Large intestine (tissue), 3 donors: ENCODE measurements at regions not wholly inside any gene's neighbourhood (a gene's known extent, or its start where the extent isn't known, plus 50 kb on each side); places are given as distances from the start of the nearest gene placed in this dataset.

Source experiments
- DNase-seq, 2 donors: peaks; one replicate each; pipeline versions ENCODE4 v3.0.0 to v3.0.0-alpha.2; 2013
- H3K27ac ChIP-seq: one replicate; pipeline ENCODE4 v1.5.1; 2013; ENCODE audit warnings: low read length
- H3K27me3 ChIP-seq: 2 replicates; pipeline ENCODE4 v1.6.1; 2013; ENCODE audit warnings: low read length; ENCODE audit not compliant: control insufficient read depth, insufficient read depth
- H3K36me3 ChIP-seq: 2 replicates; pipeline ENCODE4 v1.6.1; 2013; ENCODE audit warnings: low read length; ENCODE audit not compliant: control insufficient read depth, insufficient read depth
- H3K4me1 ChIP-seq: one replicate; pipeline ENCODE4 v1.6.1; 2013; ENCODE audit warnings: low read length; ENCODE audit not compliant: control insufficient read depth, insufficient read depth
- H3K4me3 ChIP-seq: one replicate; pipeline ENCODE4 v1.5.1; 2013; ENCODE audit warnings: low read length
- H3K9me3 ChIP-seq: one replicate; pipeline ENCODE4 v1.6.1; 2013; ENCODE audit warnings: mild to moderate bottlenecking, low read depth, low read length, moderate library complexity; ENCODE audit not compliant: control insufficient read depth
- WGBS: methylation state at CpG from one replicate; pipeline ENCODE4 v1.1.5; 2013; ENCODE audit warnings: low lambda C conversion rate; ENCODE audit not compliant: insufficient coverage; 5-methylcytosine and 5-hydroxymethylcytosine counted together

DNA sequence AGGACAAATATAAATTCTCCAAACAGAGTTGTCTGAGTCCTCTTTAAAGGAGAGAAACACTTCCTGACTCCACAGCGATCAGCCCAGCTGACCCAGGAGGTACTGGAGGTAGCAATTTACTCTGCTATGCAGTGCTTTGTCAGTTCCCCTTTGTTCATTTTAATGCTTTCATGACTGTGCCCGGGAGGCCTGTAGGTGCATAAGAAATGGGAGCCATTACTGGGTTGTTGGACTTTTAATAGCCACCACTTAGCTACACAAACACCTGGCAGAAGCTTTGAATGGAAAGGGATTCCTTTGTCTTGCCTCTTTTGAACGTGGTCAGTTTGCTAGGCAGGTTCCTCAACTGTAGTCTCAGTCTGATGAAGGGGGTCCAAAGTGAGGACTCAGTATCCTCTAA is 59.0 kb upstream of the AFF2 start:
- Histone ChIP-seq H3K9me3 (no peaks in the 10 kb centered on the region), H3K4me1 (no peaks in the 10 kb centered on the region), H3K4me3 (no peak overlapping the region), H3K36me3 (no peaks in the 10 kb centered on the region), H3K27ac (no peak overlapping the region), H3K27me3 (no peaks in the 10 kb centered on the region)
- DNase-seq: no peak
- no CpG with 5 or more reads among the region's 3 CpGs for WGBS

DNA sequence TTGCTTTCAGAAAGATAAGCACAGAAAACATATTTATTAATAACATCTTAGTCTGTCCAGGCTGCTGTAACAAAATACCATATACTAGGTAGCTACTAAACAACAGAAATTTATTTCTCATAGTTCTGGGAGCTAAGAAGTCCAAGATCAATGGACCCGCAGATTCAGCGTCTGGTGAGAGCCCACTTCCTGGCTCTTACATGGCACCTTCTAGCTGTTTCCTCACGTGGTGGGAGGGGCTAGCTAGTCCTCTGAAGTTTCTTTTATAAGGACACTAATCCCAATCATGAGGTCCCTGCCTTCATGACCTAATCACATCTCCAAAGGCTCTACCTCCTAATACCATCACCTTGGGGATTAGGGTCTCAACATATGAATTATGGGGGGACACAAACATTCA is 57.2 kb upstream of the AFF2 start:
- no peaks in the 10 kb centered on the region for H3K4me1 ChIP-seq
- WGBS: no CpG with 5 or more reads among the region's 3 CpGs

DNA sequence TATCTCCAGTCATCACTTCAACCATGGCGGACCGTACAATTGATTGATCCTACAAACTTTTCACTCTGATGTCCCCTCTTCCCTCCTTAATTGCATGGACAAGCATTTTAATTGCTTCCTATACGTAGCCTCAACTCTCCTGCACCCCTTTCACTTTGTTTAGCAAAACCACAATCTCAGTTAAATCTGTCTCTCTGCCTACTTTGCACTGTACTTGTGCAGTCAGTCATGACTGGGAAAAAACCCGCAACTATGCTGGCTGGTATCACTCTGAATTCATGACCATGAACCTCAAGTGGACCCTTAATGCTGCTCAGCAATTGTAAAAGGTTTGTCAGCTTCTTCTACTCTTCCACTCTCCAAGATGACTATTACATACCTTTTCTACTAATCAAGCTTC is 51.7 kb upstream of the AFF2 start:
- H3K4me3 ChIP-seq: no peak overlapping the region
- no peak overlapping the region for H3K27ac ChIP-seq
- DNase-seq: no peak
- no peaks in the 10 kb centered on the region for H3K9me3 ChIP-seq
- H3K36me3 ChIP-seq: no peaks in the 10 kb centered on the region
- no peaks in the 10 kb centered on the region for H3K27me3 ChIP-seq
- WGBS: no CpG with 5 or more reads among the region's 4 CpGs
- no peaks in the 10 kb centered on the region for H3K4me1 ChIP-seq

More for the DNA sequence above, 57.2 kb upstream of the AFF2 start:
- Histone ChIP-seq H3K27ac (no peak overlapping the region), H3K4me3 (no peak overlapping the region), H3K27me3 (no peaks in the 10 kb centered on the region), H3K9me3 (no peaks in the 10 kb centered on the region), H3K36me3 (no peaks in the 10 kb centered on the region)
- no peak for DNase-seq
